ENCODE measurements at regions not wholly inside any gene's neighbourhood (a gene's known extent, or its start where the extent isn't known, plus 50 kb on each side); places are given as distances from the start of the nearest gene placed in this dataset.

DNA sequence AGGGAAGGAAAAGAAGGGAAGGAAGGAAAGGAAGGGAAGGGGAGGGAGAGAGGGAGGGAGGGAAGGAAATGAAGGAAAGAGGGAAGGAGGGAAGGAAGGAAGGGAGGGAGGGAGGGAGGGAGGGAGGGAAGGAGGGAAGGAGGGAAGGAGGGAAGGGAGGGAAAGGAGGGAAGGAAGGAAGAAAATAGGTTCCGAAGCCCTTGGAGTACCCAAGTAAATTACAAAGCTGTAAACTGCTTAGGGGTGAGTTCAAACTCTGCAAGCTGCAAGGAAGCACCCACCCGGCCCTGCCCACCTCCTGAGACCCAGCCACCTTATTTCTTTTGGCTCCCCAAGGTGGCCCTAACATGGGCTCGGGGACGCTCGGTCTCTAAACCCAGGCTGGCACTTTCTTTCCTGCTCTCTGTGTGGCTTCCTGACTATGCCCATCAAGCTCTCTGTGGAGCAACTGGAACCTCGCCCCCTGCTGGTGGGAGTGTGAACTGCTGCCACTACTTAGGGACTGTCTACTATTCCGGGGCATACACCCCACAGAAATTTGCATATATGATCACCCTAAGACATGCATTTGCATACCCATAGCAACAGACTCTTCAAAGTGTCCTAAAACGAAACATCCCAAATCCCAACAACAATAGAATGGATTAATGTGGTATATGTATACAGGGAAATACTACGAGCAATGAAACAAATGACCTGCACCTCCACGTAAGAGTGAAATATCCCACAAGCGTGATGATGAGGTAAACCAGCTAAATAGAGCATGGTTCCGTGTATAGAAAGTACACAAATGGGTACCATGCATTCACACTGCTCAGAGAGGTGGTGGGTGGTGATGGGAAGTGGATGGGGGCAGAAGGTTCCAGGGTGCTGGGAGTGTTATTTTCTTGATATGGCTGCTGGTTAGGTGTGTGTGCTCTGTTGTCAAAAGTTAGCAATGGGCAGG, 151.7 kb upstream of the TBL1X start:
- Histone ChIP-seq H3K9me3 (replicated peaks in 1 of 3) (no peaks in the 10 kb centered on the region), H3K4me3 (no peak overlapping the region), H3K27ac (no peak overlapping the region), H3K36me3 (replicated peaks in 1 of 2) (no peaks in the 10 kb centered on the region), H3K4me1 (replicated peaks in 1 of 2) (peaks cover 0 to 4% of the 10 kb centered on the region in 2 donors), H3K27me3 (no peaks in the 10 kb centered on the region)
- TF ChIP-seq, protein P1, sequence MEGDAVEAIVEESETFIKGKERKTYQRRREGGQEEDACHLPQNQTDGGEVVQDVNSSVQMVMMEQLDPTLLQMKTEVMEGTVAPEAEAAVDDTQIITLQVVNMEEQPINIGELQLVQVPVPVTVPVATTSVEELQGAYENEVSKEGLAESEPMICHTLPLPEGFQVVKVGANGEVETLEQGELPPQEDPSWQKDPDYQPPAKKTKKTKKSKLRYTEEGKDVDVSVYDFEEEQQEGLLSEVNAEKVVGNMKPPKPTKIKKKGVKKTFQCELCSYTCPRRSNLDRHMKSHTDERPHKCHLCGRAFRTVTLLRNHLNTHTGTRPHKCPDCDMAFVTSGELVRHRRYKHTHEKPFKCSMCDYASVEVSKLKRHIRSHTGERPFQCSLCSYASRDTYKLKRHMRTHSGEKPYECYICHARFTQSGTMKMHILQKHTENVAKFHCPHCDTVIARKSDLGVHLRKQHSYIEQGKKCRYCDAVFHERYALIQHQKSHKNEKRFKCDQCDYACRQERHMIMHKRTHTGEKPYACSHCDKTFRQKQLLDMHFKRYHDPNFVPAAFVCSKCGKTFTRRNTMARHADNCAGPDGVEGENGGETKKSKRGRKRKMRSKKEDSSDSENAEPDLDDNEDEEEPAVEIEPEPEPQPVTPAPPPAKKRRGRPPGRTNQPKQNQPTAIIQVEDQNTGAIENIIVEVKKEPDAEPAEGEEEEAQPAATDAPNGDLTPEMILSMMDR (IDR thresholded peaks at IDR 0.05): peak; percentile 43 to 70 (median 62)
- no peak for TF ChIP-seq POLR2A (IDR thresholded peaks at IDR 0.05)
- intact Hi-C loops (cut with DNase I): no loop called here
- DNase-seq: peak; percentile 34 to 76 (median 53)
- WGBS, 4 donors: 63 to 84% (median 66%) methylated on average over 6 to 12 of the region's 12 CpGs

GRCh38 chrX:9315086-9315485, 149.8 kb upstream of the TBL1X start:
- Histone ChIP-seq H3K9me3 (replicated peaks in 1 of 3) (no peaks in the 10 kb centered on the region), H3K27ac (no peak overlapping the region), H3K27me3 (no peaks in the 10 kb centered on the region), H3K4me3 (no peak overlapping the region), H3K4me1 (replicated peaks in 1 of 2) (peaks cover 0 to 4% of the 10 kb centered on the region in 2 donors), H3K36me3 (replicated peaks in 1 of 2) (no peaks in the 10 kb centered on the region)
- WGBS, 4 donors: 78 to 90% (median 87%) methylated on average over 3 of the region's 3 CpGs
- DNase-seq: no peak
- intact Hi-C loops (cut with DNase I): no loop called here
- no peak for TF ChIP-seq POLR2A (IDR thresholded peaks at IDR 0.05)
- TF ChIP-seq, protein P1 (IDR thresholded peaks at IDR 0.05): no peak

GRCh38 chrX:9316096-9316495, 148.8 kb upstream of the TBL1X start:
- DNase-seq: peak in 1 of 7 donors; percentile 1
- peaks cover 0 to 4% of the 10 kb centered on the region in 2 donors for H3K4me1 ChIP-seq (replicated peaks in 1 of 2)
- no peak for TF ChIP-seq POLR2A (IDR thresholded peaks at IDR 0.05)
- TF ChIP-seq, protein P1 (IDR thresholded peaks at IDR 0.05): no peak
- intact Hi-C loops (cut with DNase I): no loop called here
- H3K9me3 ChIP-seq (replicated peaks in 1 of 3): no peaks in the 10 kb centered on the region
- no peak overlapping the region for H3K4me3 ChIP-seq
- H3K27me3 ChIP-seq: no peaks in the 10 kb centered on the region
- no peaks in the 10 kb centered on the region for H3K36me3 ChIP-seq (replicated peaks in 1 of 2)
- H3K27ac ChIP-seq: peak overlapping the region in 1 of 5 donors; percentile 45
- WGBS, 4 donors: 75 to 92% (median 81%) methylated on average over 10 of the region's 10 CpGs

DNA sequence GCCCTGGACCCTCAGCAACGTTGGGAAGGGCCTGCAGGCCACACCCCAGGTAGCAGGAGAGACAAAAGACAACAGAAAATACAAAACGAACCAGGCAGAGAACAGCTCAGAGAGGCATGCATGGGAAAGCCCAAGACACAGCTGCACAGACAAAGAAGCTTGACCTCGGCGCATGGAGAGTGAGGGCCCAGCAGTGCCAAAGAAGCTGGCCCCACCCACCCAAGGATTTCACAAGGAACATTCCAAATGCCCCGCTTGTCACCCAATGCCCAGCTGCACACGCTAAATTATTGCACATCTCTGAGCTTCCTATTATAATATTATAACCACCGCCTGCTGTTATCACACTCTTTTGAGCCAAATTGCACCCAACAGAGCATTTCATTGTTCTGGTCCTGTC, 147.7 kb upstream of the TBL1X start:
- Histone ChIP-seq H3K27me3 (no peaks in the 10 kb centered on the region), H3K4me1 (replicated peaks in 1 of 2) (peaks cover 0 to 4% of the 10 kb centered on the region in 2 donors), H3K27ac (no peak overlapping the region), H3K9me3 (replicated peaks in 1 of 3) (no peaks in the 10 kb centered on the region), H3K4me3 (no peak overlapping the region), H3K36me3 (replicated peaks in 1 of 2) (no peaks in the 10 kb centered on the region)
- intact Hi-C loops (cut with DNase I): no loop called here
- TF ChIP-seq, protein P1 (IDR thresholded peaks at IDR 0.05): no peak
- no peak for TF ChIP-seq POLR2A (IDR thresholded peaks at IDR 0.05)
- WGBS, 4 donors: 70 to 80% (median 77%) methylated on average over 7 of the region's 7 CpGs
- DNase-seq: no peak

All from adrenal gland (tissue), 9 donors.